Liver (tissue), 7 donors: ENCODE measurements at regions not wholly inside any gene's neighbourhood (a gene's known extent, or its start where the extent isn't known, plus 50 kb on each side); places are given as distances from the start of the nearest gene placed in this dataset.

ENCODE experiments used
- DNase-seq: peaks from one replicate; pipeline ENCODE4 v3.0.0-alpha.2; 2017; ENCODE audit warnings: low spot score
- H3K27ac ChIP-seq, 2 donors: one replicate each; pipeline ENCODE4 v1.7.0; 2013; ENCODE audit warnings: inconsistent platforms in 2 of 2, low read length in 2 of 2, control low read depth in 1 of 2, low read depth in 1 of 2, mild to moderate bottlenecking in 1 of 2
- H3K27me3 ChIP-seq, 4 donors: one replicate each; pipeline versions ENCODE4 v1.6.1 to v1.7.0; 2013; ENCODE audit warnings: low read length in 3 of 4, inconsistent platforms in 1 of 4, mild to moderate bottlenecking in 1 of 4, moderate library complexity in 1 of 4; ENCODE audit not compliant: control insufficient read depth in 4 of 4, insufficient read depth in 4 of 4
- H3K36me3 ChIP-seq, 4 donors: one replicate each; pipeline versions ENCODE4 v1.6.1 to v1.7.0; 2013; ENCODE audit warnings: low read length in 3 of 4, mild to moderate bottlenecking in 3 of 4, low read depth in 1 of 4, moderate library complexity in 1 of 4; ENCODE audit not compliant: control insufficient read depth in 4 of 4, insufficient read depth in 3 of 4
- H3K4me1 ChIP-seq, 4 donors: one replicate each; pipeline versions ENCODE4 v1.6.1 to v1.7.0; 2013; ENCODE audit warnings: low read length in 3 of 4, mild to moderate bottlenecking in 3 of 4, moderate library complexity in 1 of 4; ENCODE audit not compliant: control insufficient read depth in 4 of 4, insufficient read depth in 4 of 4
- H3K4me3 ChIP-seq, 3 donors: one replicate each; pipeline versions ENCODE4 v1.6.1 to v1.7.0; 2013; ENCODE audit warnings: low read length in 3 of 3, control low read depth in 1 of 3, low read depth in 1 of 3, mild to moderate bottlenecking in 1 of 3
- H3K9ac ChIP-seq, 2 donors: one replicate each; pipeline ENCODE4 v1.7.0; 2013; ENCODE audit warnings: low read length in 2 of 2, mild to moderate bottlenecking in 2 of 2, moderate library complexity in 2 of 2, control low read depth in 1 of 2, low read depth in 1 of 2
- H3K9me3 ChIP-seq, 4 donors: one replicate each; pipeline versions ENCODE4 v1.6.1 to v1.7.0; 2013; ENCODE audit warnings: low read length in 3 of 4; ENCODE audit not compliant: control insufficient read depth in 4 of 4
- ATF3 ChIP-seq: IDR thresholded peaks from 2 replicates; pipeline ENCODE4 v1.6.1; 2016; ENCODE audit warnings: antibody characterized with exemption
- GABPA ChIP-seq, 2 donors: IDR thresholded peaks in 1 of 2; conservative IDR thresholded peaks in 1 of 2; 2 replicates each; pipeline ENCODE4 v1.6.1; 2016; ENCODE audit warnings: antibody characterized with exemption in 2 of 2, mild to moderate bottlenecking in 1 of 2, moderate library complexity in 1 of 2
- HNF4A ChIP-seq, 2 donors: conservative IDR thresholded peaks; 2 replicates each; pipeline ENCODE4 v1.6.1; 2016; ENCODE audit warnings: antibody characterized with exemption in 2 of 2, mild to moderate bottlenecking in 2 of 2
- JUND ChIP-seq, 2 donors: IDR thresholded peaks; 2 replicates each; pipeline ENCODE4 v1.6.1; 2016; ENCODE audit warnings: antibody characterized with exemption in 2 of 2
- RAD21 ChIP-seq, 2 donors: IDR thresholded peaks; 2 replicates each; pipeline ENCODE4 v1.6.1; 2016; ENCODE audit warnings: antibody characterized with exemption in 2 of 2, mild to moderate bottlenecking in 2 of 2
- REST ChIP-seq: IDR thresholded peaks from 2 replicates; pipeline ENCODE4 v1.6.1; 2016; ENCODE audit warnings: antibody characterized with exemption, mild to moderate bottlenecking
- YY1 ChIP-seq: IDR thresholded peaks from 2 replicates; pipeline ENCODE4 v1.6.1; 2016; ENCODE audit warnings: antibody characterized with exemption, mild to moderate bottlenecking
- WGBS: extraction: QIAGEN DNeasy Blood & Tissue Kit; methylation state at CpG from one replicate; pipeline ENCODE4 v1.1.7; 2013; 5-methylcytosine and 5-hydroxymethylcytosine counted together
- TF ChIP-seq, protein P1 (sequence below): IDR thresholded peaks from 2 replicates; pipeline ENCODE4 v1.6.1; 2016; ENCODE audit warnings: antibody characterized with exemption
- donor health status: healthy.
- donor health status: healthy.
- donor health status: healthy.
- donor health status: healthy.

DNA sequence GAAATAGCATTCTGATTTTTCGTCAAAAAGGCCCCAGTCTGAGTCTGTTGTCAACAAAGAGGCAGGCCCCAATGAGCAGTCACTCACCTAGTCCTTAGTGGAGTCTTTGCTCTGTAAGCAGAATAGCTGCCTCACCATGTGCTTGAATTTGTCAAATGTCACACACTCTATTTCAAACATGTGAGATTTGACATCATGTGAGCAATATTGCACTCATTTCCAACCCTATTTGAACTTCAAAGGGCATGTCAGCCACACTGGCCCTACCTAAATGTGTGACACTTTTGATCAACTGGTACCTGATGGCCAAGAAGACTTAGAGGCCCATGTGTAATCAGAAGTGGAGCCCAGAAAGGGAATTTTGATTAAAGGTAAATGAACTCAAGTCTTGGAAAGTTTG, 59.4 kb upstream of the PLAC1 start:
- no peak overlapping the region for H3K27ac ChIP-seq
- TF ChIP-seq HNF4A (conservative IDR thresholded peaks at IDR 0.05) = no peak

GRCh38 chrX:134716620-134717012, 58.3 kb upstream of the PLAC1 start:
- no peaks in the 10 kb centered on the region for H3K36me3 ChIP-seq
- H3K4me1 ChIP-seq = no peaks in the 10 kb centered on the region
- 97% methylated on average over 5 of the region's 5 CpGs for WGBS
- H3K27me3 ChIP-seq = no peaks in the 10 kb centered on the region
- no peak for DNase-seq
- TF ChIP-seq REST (no peak), RAD21 (IDR thresholded peaks at IDR 0.05) (no peak), JUND (IDR thresholded peaks at IDR 0.05) (no peak), ATF3 (no peak), YY1 (no peak), GABPA (IDR thresholded peaks at IDR 0.05 in 1 of 2, conservative IDR thresholded peaks at IDR 0.05 in 1 of 2) (no peak)
- no peaks in the 10 kb centered on the region for H3K9me3 ChIP-seq
- no peak overlapping the region for H3K9ac ChIP-seq
- no peak overlapping the region for H3K27ac ChIP-seq
- no peak overlapping the region for H3K4me3 ChIP-seq

More for the DNA sequence above, 59.4 kb upstream of the PLAC1 start:
- DNase-seq = no peak
- Histone ChIP-seq H3K9ac (no peak overlapping the region), H3K4me1 (no peaks in the 10 kb centered on the region), H3K27me3 (no peaks in the 10 kb centered on the region), H3K36me3 (no peaks in the 10 kb centered on the region), H3K4me3 (no peak overlapping the region), H3K9me3 (no peaks in the 10 kb centered on the region)
- WGBS = 91% methylated on average over 1 of the region's 1 CpG

DNA sequence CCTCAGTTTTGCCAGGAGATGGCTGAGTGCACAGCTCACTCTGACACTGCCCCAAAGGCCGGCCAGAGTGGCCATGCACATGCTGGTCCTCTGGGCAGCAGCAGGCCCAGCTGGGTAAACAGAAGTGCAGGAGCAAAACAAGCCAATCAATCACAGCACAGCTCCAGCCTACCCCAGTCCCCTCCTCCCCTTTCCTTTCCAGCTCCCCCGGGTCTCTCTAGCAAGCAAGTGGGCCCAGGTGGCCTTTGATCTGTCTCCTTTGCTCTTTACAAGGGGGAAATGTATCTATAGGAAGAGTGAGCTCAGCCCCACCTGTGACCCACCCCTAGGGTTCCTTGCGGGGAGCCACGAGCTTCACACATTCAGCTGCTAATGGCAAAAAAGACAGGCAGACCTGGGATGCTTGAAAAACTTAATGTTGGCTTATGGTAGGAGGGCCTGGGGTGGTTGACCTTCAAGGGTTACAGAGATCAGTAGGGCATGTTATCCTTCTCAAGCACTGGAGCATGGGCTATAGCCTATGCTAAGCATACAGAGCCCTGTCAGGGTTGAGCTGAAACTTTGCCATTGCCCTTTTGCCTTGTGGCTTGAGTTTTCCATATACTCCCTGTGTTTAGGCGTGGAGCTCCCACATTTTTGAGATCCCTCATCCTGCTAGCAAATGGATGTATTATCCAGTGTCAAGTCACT, 57.8 kb upstream of the PLAC1 start:
- no peaks in the 10 kb centered on the region for H3K9me3 ChIP-seq
- no peak overlapping the region for H3K4me3 ChIP-seq
- no peak for TF ChIP-seq ATF3
- TF ChIP-seq, protein P1, sequence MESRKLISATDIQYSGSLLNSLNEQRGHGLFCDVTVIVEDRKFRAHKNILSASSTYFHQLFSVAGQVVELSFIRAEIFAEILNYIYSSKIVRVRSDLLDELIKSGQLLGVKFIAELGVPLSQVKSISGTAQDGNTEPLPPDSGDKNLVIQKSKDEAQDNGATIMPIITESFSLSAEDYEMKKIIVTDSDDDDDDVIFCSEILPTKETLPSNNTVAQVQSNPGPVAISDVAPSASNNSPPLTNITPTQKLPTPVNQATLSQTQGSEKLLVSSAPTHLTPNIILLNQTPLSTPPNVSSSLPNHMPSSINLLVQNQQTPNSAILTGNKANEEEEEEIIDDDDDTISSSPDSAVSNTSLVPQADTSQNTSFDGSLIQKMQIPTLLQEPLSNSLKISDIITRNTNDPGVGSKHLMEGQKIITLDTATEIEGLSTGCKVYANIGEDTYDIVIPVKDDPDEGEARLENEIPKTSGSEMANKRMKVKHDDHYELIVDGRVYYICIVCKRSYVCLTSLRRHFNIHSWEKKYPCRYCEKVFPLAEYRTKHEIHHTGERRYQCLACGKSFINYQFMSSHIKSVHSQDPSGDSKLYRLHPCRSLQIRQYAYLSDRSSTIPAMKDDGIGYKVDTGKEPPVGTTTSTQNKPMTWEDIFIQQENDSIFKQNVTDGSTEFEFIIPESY = no peak
- no peak overlapping the region for H3K9ac ChIP-seq
- H3K27me3 ChIP-seq = no peaks in the 10 kb centered on the region
- no peak overlapping the region for H3K27ac ChIP-seq
- WGBS = 88% methylated on average over 5 of the region's 5 CpGs
- no peaks in the 10 kb centered on the region for H3K4me1 ChIP-seq
- no peaks in the 10 kb centered on the region for H3K36me3 ChIP-seq
- DNase-seq = no peak
